ENCODE measurements at regions not wholly inside any gene's neighbourhood (a gene's known extent, or its start where the extent isn't known, plus 50 kb on each side); places are given as distances from the start of the nearest gene placed in this dataset.

DNA sequence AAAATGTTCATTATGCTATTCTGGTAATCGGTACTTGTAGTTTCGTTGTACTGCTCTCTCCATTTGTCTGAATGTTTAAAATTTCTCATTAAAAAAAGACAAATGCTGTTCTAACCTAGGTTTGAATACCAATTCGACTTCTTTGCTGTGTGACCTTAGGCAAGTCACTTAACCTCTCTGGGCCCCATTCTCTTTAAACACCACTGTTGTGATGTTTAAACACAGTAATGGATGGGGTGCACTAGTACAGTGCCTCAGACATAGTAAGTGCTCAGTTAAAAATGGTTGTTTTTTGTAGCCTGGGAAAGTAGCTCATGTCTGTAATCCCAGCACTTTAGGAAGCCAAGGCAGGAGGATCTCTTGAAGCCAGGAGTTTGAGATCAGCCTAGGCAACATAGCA is 138.5 kb downstream of the MRPL14 start (continued):
- TF ChIP-seq KDM1A (IDR thresholded peaks at IDR 0.05) (peak; percentile 86 to 91), C11orf30 (IDR thresholded peaks at IDR 0.05; ENCODE audit: low read depth) (no peak), RBM25 (IDR thresholded peaks at IDR 0.05; ENCODE audit: low read depth, low read length, severe bottlenecking) (peak; percentile 99), ADNP (tag; IDR thresholded peaks at IDR 0.05) (peak; percentile 90), ZNF561 (CRISPR knock-in tag; conservative IDR thresholded peaks at IDR 0.05) (no peak), CHD4 (IDR thresholded peaks at IDR 0.05; ENCODE audit: insufficient read depth, insufficient replicate concordance, low read depth, low read length, poor library complexity, severe bottlenecking) (peak; percentile 79), HDGF (IDR thresholded peaks at IDR 0.05) (peak; percentile 66; the same call in 1 of the 2 replicates), ZNF134 (CRISPR knock-in tag; conservative IDR thresholded peaks at IDR 0.05) (no peak), COPS2 (conservative IDR thresholded peaks at IDR 0.05) (no peak), CBFA2T2 (conservative IDR thresholded peaks at IDR 0.05) (no peak), ZBTB17 (CRISPR knock-in tag; IDR thresholded peaks at IDR 0.05) (no peak), TCFL5 (CRISPR knock-in tag; conservative IDR thresholded peaks at IDR 0.05) (no peak), CBX3 (IDR thresholded peaks at IDR 0.05; ENCODE audit: borderline replicate concordance in 1 of 2, low read length in 2 of 2) (0 out of 3 replicates have a peak, but pooled peaks of 1 of the 2 experiments have one; percentile 15), HDAC2 (IDR thresholded peaks at IDR 0.05) (peak; percentile 92), PTBP1 (IDR thresholded peaks at IDR 0.05; ENCODE audit: low read depth, low read length) (peak; percentile 37; the same call in 1 of the 2 replicates), ZNF354B (CRISPR knock-in tag; IDR thresholded peaks at IDR 0.05) (0 out of 2 replicates have a peak, but pooled peaks have one; percentile 39), MAZ (CRISPR knock-in tag; conservative IDR thresholded peaks at IDR 0.05 in 1 of 2, IDR thresholded peaks at IDR 0.05 in 1 of 2) (0 out of 4 replicates have a peak, but pooled peaks of 1 of the 2 experiments have one; percentile 22), ZNF311 (CRISPR knock-in tag; IDR thresholded peaks at IDR 0.05) (no peak), PHF20 (IDR thresholded peaks at IDR 0.05; ENCODE audit: partially characterized antibody) (peak; percentile 13), RCOR1 (IDR thresholded peaks at IDR 0.05; ENCODE audit: borderline replicate concordance in 1 of 2, low read depth in 2 of 2, low read length in 2 of 2) (peak in 1 of 2 experiments; percentile 62; a peak in 1 of 4 replicates), SP1 (CRISPR knock-in tag; IDR thresholded peaks at IDR 0.05) (0 out of 2 replicates have a peak, but pooled peaks have one; percentile 19), XRCC5 (IDR thresholded peaks at IDR 0.05; ENCODE audit: low read depth, low read length) (no peak), ZFP36 (IDR thresholded peaks at IDR 0.05; ENCODE audit: low read depth, low read length, partially characterized antibody) (peak; percentile 96), HIVEP1 (CRISPR knock-in tag; IDR thresholded peaks at IDR 0.05) (no peak), PHB (CRISPR knock-in tag; IDR thresholded peaks at IDR 0.05) (no peak), XRCC4 (IDR thresholded peaks at IDR 0.05; ENCODE audit: extremely low read depth, insufficient read depth, insufficient read length) (no peak), SMARCA5 (IDR thresholded peaks at IDR 0.05) (peak; percentile 98), BRD9 (IDR thresholded peaks at IDR 0.05; ENCODE audit: low read depth, partially characterized antibody) (peak; percentile 87), POLR2B (IDR thresholded peaks at IDR 0.05; ENCODE audit: low read depth, partially characterized antibody) (no peak), BCOR (IDR thresholded peaks at IDR 0.05) (peak; percentile 98)
- TF ChIP-seq, protein P1, sequence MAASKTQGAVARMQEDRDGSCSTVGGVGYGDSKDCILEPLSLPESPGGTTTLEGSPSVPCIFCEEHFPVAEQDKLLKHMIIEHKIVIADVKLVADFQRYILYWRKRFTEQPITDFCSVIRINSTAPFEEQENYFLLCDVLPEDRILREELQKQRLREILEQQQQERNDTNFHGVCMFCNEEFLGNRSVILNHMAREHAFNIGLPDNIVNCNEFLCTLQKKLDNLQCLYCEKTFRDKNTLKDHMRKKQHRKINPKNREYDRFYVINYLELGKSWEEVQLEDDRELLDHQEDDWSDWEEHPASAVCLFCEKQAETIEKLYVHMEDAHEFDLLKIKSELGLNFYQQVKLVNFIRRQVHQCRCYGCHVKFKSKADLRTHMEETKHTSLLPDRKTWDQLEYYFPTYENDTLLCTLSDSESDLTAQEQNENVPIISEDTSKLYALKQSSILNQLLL (CRISPR knock-in tag; IDR thresholded peaks at IDR 0.05; ENCODE audit: borderline replicate concordance): no peak
- TF ChIP-seq, protein P2, sequence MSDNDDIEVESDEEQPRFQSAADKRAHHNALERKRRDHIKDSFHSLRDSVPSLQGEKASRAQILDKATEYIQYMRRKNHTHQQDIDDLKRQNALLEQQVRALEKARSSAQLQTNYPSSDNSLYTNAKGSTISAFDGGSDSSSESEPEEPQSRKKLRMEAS (CRISPR knock-in tag; IDR thresholded peaks at IDR 0.05): no peak

Data from K562 (cell line).